RWPE1 (cell line): ENCODE measurements at regions not wholly inside any gene's neighbourhood (a gene's known extent, or its start where the extent isn't known, plus 50 kb on each side); places are given as distances from the start of the nearest gene placed in this dataset.
A peak's percentile ranks its signal among the peaks of the same experiment; 100 is the strongest.

Source experiments
- CTCF ChIA-PET: fragments of 350-600 bp; sonication (Branson Sonifier 250); formaldehyde crosslinking; extraction: SDS; loops from one replicate; lab custom pipeline; 2021; lab: Yijun Ruan, JAX
- POLR2A ChIA-PET: fragments of 400-600 bp; formaldehyde crosslinking; extraction: SDS; loops from one replicate; lab custom pipeline; 2020; ENCODE audit warnings: antibody characterized with exemption; ENCODE audit not compliant: low non-redundant PET; lab: Yijun Ruan, JAX
- DNase-seq: peaks from one replicate; pipeline ENCODE4 v3.0.0; 2012; ENCODE audit warnings: low spot score
- H3K27ac ChIP-seq: fragments of 450-650 bp; 2 replicates; pipeline ENCODE4 v1.5.1; 2017
- CTCF ChIP-seq: fragments of 450-650 bp; conservative IDR thresholded peaks from 2 replicates; pipeline ENCODE4 v1.5.1; 2017; ENCODE audit warnings: low read depth, mild to moderate bottlenecking

- ChIA-PET CTCF (no interaction called here), POLR2A (no interaction called here)
- peak overlapping the region; percentile 93 for H3K27ac ChIP-seq
- no peak for TF ChIP-seq CTCF
- peak; percentile 49 for DNase-seq
Measured at GRCh38 chr22:44550711-44551491, 52.9 kb upstream of the RTL6 start.

- POLR2A ChIA-PET: no interaction called here
- TF ChIP-seq CTCF: no peak
- H3K27ac ChIP-seq: peak overlapping the region; percentile 93
- CTCF ChIA-PET: interaction anchor here (0.9 kb wide), 1 partner anchor 24 kb away, joined by 5 read pairs; no protein-coding TSS in a partner anchor
- no peak for DNase-seq
Measured at GRCh38 chr22:44549701-44550100, 51.7 kb upstream of the RTL6 start.

- POLR2A ChIA-PET: no interaction called here
- peak overlapping the region; percentile 93 for H3K27ac ChIP-seq
- CTCF ChIA-PET: interaction anchor here (0.9 kb wide), 1 partner anchor 25 kb away, joined by 5 read pairs; no protein-coding TSS in a partner anchor
- DNase-seq: no peak
- no peak for TF ChIP-seq CTCF
Measured at GRCh38 chr22:44548981-44549380, 50.9 kb upstream of the RTL6 start.
